Neuronal stem cell (in vitro differentiated cells): ENCODE measurements at regions not wholly inside any gene's neighbourhood (a gene's known extent, or its start where the extent isn't known, plus 50 kb on each side); places are given as distances from the start of the nearest gene placed in this dataset.

Source experiments
- DNase-seq: peaks from one replicate; pipeline ENCODE4 v3.0.0-alpha.2; 2013; ENCODE audit warnings: low spot score
- H2AFZ ChIP-seq: one replicate; pipeline ENCODE4 v1.6.1; 2013; ENCODE audit warnings: mild to moderate bottlenecking, low read length, inconsistent platforms
- H2AK5ac ChIP-seq: 2 replicates; pipeline ENCODE4 v1.6.1; 2013; ENCODE audit warnings: low read depth, mild to moderate bottlenecking, inconsistent platforms, low read length, moderate library complexity, mixed read lengths
- H2BK120ac ChIP-seq: 2 replicates; pipeline ENCODE4 v1.6.1; 2013; ENCODE audit warnings: low read depth, mild to moderate bottlenecking, inconsistent platforms, low read length, moderate library complexity, mixed read lengths
- H2BK12ac ChIP-seq: one replicate; pipeline ENCODE4 v1.6.1; 2013; ENCODE audit warnings: low read length, inconsistent platforms
- H2BK15ac ChIP-seq: 2 replicates; pipeline ENCODE4 v1.6.1; 2013; ENCODE audit warnings: mild to moderate bottlenecking, low read length, inconsistent platforms, mixed read lengths
- H2BK5ac ChIP-seq: one replicate; pipeline ENCODE4 v1.6.1; 2013; ENCODE audit warnings: inconsistent platforms, mild to moderate bottlenecking, low read length, moderate library complexity
- H3K14ac ChIP-seq: one replicate; pipeline ENCODE4 v1.6.1; 2013; ENCODE audit warnings: low read length, inconsistent platforms
- H3K18ac ChIP-seq: 2 replicates; pipeline ENCODE4 v1.6.1; 2013; ENCODE audit warnings: low read length, inconsistent platforms
- H3K23ac ChIP-seq: 2 replicates; pipeline ENCODE4 v1.6.1; 2013; ENCODE audit warnings: low read depth, mild to moderate bottlenecking, mixed read lengths, low read length, inconsistent platforms; ENCODE audit not compliant: poor library complexity
- H3K27ac ChIP-seq: replicated peaks from 3 replicates; pipeline ENCODE4 v1.5.1; 2013; ENCODE audit warnings: low read length, inconsistent platforms
- H3K27me3 ChIP-seq, 3 experiments: 2 replicates each; pipeline ENCODE4 v1.6.1; 2013; ENCODE audit warnings: low read length in 3 of 3, mild to moderate bottlenecking in 2 of 3, inconsistent platforms in 1 of 3, low read depth in 1 of 3, mixed read lengths in 1 of 3, moderate library complexity in 1 of 3; ENCODE audit not compliant: control insufficient read depth in 3 of 3, insufficient read depth in 3 of 3
- H3K36me3 ChIP-seq, 2 donors: replicated peaks in 1 of 2; 2 replicates each; pipeline ENCODE4 v1.6.1; 2013; ENCODE audit warnings: low read length in 2 of 2; ENCODE audit not compliant: control insufficient read depth in 2 of 2, insufficient read depth in 2 of 2
- H3K4ac ChIP-seq: 2 replicates; pipeline ENCODE4 v1.6.1; 2013; ENCODE audit warnings: inconsistent platforms, mild to moderate bottlenecking, low read length, moderate library complexity
- H3K4me1 ChIP-seq, 2 donors: 1 replicate in 1 of 2; 2 replicates in 1 of 2; pipeline ENCODE4 v1.6.1; 2013; ENCODE audit warnings: low read length in 2 of 2, low read depth in 1 of 2; ENCODE audit not compliant: control insufficient read depth in 2 of 2, insufficient read depth in 1 of 2
- H3K4me2 ChIP-seq: one replicate; pipeline ENCODE4 v1.6.1; 2013; ENCODE audit warnings: mild to moderate bottlenecking, low read length, inconsistent platforms; ENCODE audit not compliant: insufficient read depth, poor library complexity, severe bottlenecking
- H3K4me3 ChIP-seq, 2 donors: 2 replicates each; pipeline ENCODE4 v1.5.1; 2013; ENCODE audit warnings: low read length in 2 of 2, mild to moderate bottlenecking in 2 of 2, inconsistent platforms in 1 of 2, moderate library complexity in 1 of 2
- H3K79me1 ChIP-seq: one replicate; pipeline ENCODE4 v1.6.1; 2013; ENCODE audit warnings: low read depth, mild to moderate bottlenecking, inconsistent platforms, low read length, moderate library complexity
- H3K9ac ChIP-seq: one replicate; pipeline ENCODE4 v1.6.1; 2013; ENCODE audit warnings: mild to moderate bottlenecking, low read depth, low read length, inconsistent platforms; ENCODE audit not compliant: poor library complexity
- H3K9me3 ChIP-seq, 2 donors: replicated peaks in 1 of 2; 2 replicates each; pipeline versions ENCODE3 to v1.6.1; 2013; ENCODE audit warnings: low read length in 2 of 2, mild to moderate bottlenecking in 2 of 2, inconsistent platforms in 1 of 2, low read depth in 1 of 2, mixed read lengths in 1 of 2, moderate library complexity in 1 of 2; ENCODE audit not compliant: control insufficient read depth in 2 of 2, insufficient read depth in 1 of 2
- H4K8ac ChIP-seq: one replicate; pipeline ENCODE4 v1.6.1; 2013; ENCODE audit warnings: low read depth, mild to moderate bottlenecking, inconsistent platforms, low read length, moderate library complexity
- H4K91ac ChIP-seq: one replicate; pipeline ENCODE4 v1.6.1; 2013; ENCODE audit warnings: low read length, low read depth, mild to moderate bottlenecking, inconsistent platforms; ENCODE audit not compliant: poor library complexity
- WGBS, 2 donors: extraction: QIAGEN DNeasy Blood & Tissue Kit; methylation state at CpG; one replicate each; pipeline ENCODE4 v1.1.7; 2013; ENCODE audit warnings: missing lambda C conversion rate in 2 of 2, mixed read lengths in 1 of 2; ENCODE audit not compliant: insufficient read length in 2 of 2, insufficient replicate concordance in 1 of 2; ENCODE audit errors: extremely low coverage in 2 of 2; 5-methylcytosine and 5-hydroxymethylcytosine counted together

DNA sequence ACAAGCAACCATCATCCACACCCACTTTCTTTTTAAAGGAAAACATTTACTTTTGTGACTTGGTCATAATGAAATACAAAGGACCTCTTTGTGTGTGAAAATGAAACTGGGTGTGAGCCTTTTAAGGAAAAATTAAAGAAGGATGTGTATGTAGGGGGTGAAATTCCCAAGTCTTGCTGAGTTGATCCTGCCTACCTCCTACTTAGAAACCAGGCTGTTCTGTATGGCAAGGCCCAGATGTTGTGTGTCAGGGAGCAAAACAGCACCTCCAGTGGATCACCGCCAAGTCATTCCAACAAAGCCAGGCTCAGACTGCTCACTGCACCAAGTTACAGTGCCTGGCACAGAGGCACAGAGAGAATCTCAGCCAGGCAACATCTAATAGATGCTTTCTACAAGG is 198.5 kb upstream of the FBN2 start:
- Histone ChIP-seq H2AFZ (no peak overlapping the region), H2BK15ac (no peak overlapping the region)
- DNase-seq = no peak

DNA sequence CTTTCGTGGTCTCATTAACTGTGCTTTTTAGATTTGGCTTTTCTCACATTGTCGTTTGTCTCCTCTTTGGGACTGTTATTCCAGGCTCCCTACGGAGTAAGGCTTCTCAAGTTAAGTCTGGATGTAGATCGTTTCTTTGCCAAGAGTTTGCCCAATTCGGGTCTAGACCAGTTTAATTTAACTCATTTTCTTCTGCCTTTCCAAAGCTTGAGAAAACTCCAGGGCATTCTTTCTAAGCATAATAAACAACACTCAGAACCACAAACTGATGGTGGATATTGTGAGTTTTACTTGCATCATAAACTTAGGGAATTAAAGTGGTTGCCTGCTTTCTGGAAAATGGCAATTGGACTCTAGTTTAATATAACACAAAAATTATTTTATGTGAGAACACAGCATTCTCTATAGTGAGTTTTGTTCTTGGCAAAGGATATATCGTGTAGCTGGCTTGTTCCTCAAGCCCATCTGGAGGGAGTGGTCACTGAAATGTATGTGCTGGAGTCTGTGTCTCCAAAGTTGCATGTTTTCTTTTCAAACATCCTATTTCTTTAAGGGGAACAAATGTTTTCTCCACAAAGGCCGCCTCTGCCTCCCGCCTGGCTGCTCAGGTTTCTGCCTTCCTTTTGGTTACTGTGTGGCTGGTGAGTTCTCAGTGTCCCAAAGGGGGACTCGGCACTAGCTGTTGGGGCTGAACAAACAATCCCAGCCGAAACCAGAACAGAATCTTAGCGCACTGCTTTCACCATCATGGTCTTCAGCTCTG is 211.3 kb upstream of the FBN2 start:
- Histone ChIP-seq H3K4me2 (no peak overlapping the region), H3K4me3 (no peak overlapping the region), H3K4me1 (no peaks in the 10 kb centered on the region), H3K79me1 (no peaks in the 10 kb centered on the region), H3K18ac (no peak overlapping the region), H3K27me3 (no peaks in the 10 kb centered on the region), H2AK5ac (no peak overlapping the region), H4K91ac (no peak overlapping the region), H3K23ac (no peak overlapping the region), H2BK15ac (no peak overlapping the region), H2BK5ac (no peak overlapping the region), H2BK12ac (no peak overlapping the region), H3K4ac (no peak overlapping the region), H4K8ac (no peak overlapping the region), H3K14ac (no peak overlapping the region), H3K9me3 (no peaks in the 10 kb centered on the region), H2AFZ (peak overlapping the region; percentile 44), H3K27ac (no peak overlapping the region), H3K9ac (no peak overlapping the region), H2BK120ac (no peak overlapping the region), H3K36me3 (no peaks in the 10 kb centered on the region)
- no peak for DNase-seq
- WGBS, 2 donors = no CpG with 5 or more reads among the region's 11 CpGs

More for the DNA sequence above, 198.5 kb upstream of the FBN2 start:
- WGBS, 2 donors = no CpG with 5 or more reads among the region's 1 CpG
- Histone ChIP-seq H3K4me3 (no peak overlapping the region), H3K23ac (no peak overlapping the region), H3K27ac (no peak overlapping the region), H3K14ac (no peak overlapping the region), H3K36me3 (no peaks in the 10 kb centered on the region), H3K18ac (no peak overlapping the region), H3K4me2 (no peak overlapping the region), H4K91ac (no peak overlapping the region), H3K9ac (no peak overlapping the region), H3K4ac (no peak overlapping the region), H3K9me3 (no peaks in the 10 kb centered on the region), H2BK120ac (no peak overlapping the region), H2BK5ac (no peak overlapping the region), H2AK5ac (no peak overlapping the region), H3K79me1 (no peaks in the 10 kb centered on the region), H2BK12ac (no peak overlapping the region), H3K27me3 (no peaks in the 10 kb centered on the region), H4K8ac (no peak overlapping the region), H3K4me1 (peaks cover 0 to 4% of the 10 kb centered on the region in 2 donors)

DNA sequence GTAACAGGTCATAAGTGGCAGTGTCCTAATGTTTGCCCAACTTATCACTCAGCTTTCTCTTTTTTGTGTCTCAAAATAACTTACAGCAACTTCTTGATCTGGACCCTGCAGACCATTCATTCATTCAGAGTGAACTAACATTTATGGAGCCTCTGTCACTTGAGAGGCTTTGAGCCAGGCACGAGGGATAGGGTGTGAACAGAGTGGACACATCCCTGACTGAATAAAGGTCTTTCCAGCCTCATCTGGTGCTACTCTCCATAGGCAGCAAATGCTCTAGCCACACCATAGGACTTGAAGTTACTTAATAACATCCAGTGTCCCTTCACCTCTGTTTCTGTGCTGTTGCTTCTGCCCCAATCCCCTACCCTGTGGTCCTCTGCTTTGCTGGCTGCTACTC is 212.1 kb upstream of the FBN2 start:
- Histone ChIP-seq H3K4ac (no peak overlapping the region), H3K14ac (no peak overlapping the region), H3K9ac (no peak overlapping the region), H3K4me3 (no peak overlapping the region), H3K4me1 (no peaks in the 10 kb centered on the region), H4K91ac (no peak overlapping the region), H2AFZ (no peak overlapping the region), H3K23ac (no peak overlapping the region), H3K27ac (no peak overlapping the region), H3K4me2 (no peak overlapping the region), H3K36me3 (no peaks in the 10 kb centered on the region), H2BK5ac (no peak overlapping the region), H2BK120ac (no peak overlapping the region), H2BK15ac (no peak overlapping the region), H3K27me3 (no peaks in the 10 kb centered on the region), H2BK12ac (no peak overlapping the region), H3K9me3 (no peaks in the 10 kb centered on the region), H4K8ac (no peak overlapping the region), H2AK5ac (no peak overlapping the region), H3K18ac (no peak overlapping the region), H3K79me1 (no peaks in the 10 kb centered on the region)
- no peak for DNase-seq
- no CpG with 5 or more reads among the region's 1 CpG for WGBS, 2 donors

DNA sequence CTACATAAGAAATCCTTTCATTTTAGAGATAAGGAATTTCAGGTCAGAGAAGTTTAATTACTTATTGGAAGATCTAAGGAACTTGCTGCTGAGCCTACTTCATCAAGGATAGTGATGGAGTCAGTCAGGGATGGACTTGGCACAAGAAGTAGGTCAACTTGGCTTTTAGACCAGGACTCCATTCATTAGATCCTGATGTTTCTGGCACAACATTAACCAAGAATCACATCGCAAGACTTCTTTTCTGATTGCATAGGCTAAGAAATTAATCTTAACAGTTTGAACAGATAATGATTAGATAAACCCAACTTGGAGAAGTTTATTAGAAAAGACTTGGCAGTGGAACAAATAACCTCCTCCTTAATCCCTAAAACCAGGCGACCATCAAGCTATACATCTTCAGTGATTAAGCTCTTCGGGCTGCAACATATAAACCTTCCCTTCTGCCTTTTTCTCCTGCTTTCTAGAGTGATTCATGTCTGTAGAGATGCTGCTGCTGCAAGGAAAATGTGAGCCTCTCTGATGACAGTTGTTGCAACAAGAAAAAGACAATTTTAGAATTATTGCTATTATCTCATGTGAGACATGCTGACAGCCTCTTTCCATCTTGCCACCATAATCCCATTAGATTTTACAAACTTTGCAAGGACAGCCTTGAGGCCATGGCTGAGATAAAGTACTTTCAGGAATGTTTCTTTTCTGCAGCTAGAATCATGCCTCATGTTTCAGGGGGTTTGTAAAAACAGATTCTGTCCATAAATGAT is 207.9 kb upstream of the SLC27A6 start:
- H2BK15ac ChIP-seq = no peak overlapping the region
- H3K9ac ChIP-seq = no peak overlapping the region
- H3K27me3 ChIP-seq = no peaks in the 10 kb centered on the region
- H3K4me3 ChIP-seq = no peak overlapping the region
- H3K23ac ChIP-seq = no peak overlapping the region
- no peak overlapping the region for H2BK12ac ChIP-seq
- no CpG with 5 or more reads among the region's 3 CpGs for WGBS, 2 donors
- no peak overlapping the region for H3K18ac ChIP-seq
- H2BK120ac ChIP-seq = no peak overlapping the region
- no peak for DNase-seq
- H3K4ac ChIP-seq = no peak overlapping the region
- no peaks in the 10 kb centered on the region for H3K79me1 ChIP-seq
- no peaks in the 10 kb centered on the region for H3K36me3 ChIP-seq
- H3K9me3 ChIP-seq = no peaks in the 10 kb centered on the region
- H4K91ac ChIP-seq = no peak overlapping the region
- no peak overlapping the region for H4K8ac ChIP-seq
- no peaks in the 10 kb centered on the region for H3K4me1 ChIP-seq
- no peak overlapping the region for H3K4me2 ChIP-seq
- no peak overlapping the region for H3K27ac ChIP-seq
- H2AK5ac ChIP-seq = no peak overlapping the region
- H3K14ac ChIP-seq = no peak overlapping the region
- no peak overlapping the region for H2AFZ ChIP-seq
- H2BK5ac ChIP-seq = no peak overlapping the region
